ENCODE measurements at regions not wholly inside any gene's neighbourhood (a gene's known extent, or its start where the extent isn't known, plus 50 kb on each side); places are given as distances from the start of the nearest gene placed in this dataset.

GRCh38 chr20:4066551-4066950 lies 51.2 kb upstream of the RNF24 start:
- H3K4me1 ChIP-seq (ENCODE audit: control insufficient read depth, insufficient read depth, low read length), result peaks cover 54% of the 10 kb centered on the region
- H3K27me3 ChIP-seq (ENCODE audit: control insufficient read depth, insufficient read depth, low read length), result no peaks in the 10 kb centered on the region
- H3K4me3 ChIP-seq (ENCODE audit: low read length), result no peak overlapping the region
- no peaks in the 10 kb centered on the region for H3K36me3 ChIP-seq (ENCODE audit: control insufficient read depth, insufficient read depth, low read length)
- no peak overlapping the region for H3K9ac ChIP-seq (ENCODE audit: low read length)
- H3K9me3 ChIP-seq (ENCODE audit: control insufficient read depth, low read length), result no peaks in the 10 kb centered on the region

GRCh38 chr20:4065391-4065844 lies 50.1 kb upstream of the RNF24 start:
- no peak overlapping the region for H3K9ac ChIP-seq (ENCODE audit: low read length)
- H3K9me3 ChIP-seq (ENCODE audit: control insufficient read depth, low read length), result no peaks in the 10 kb centered on the region
- peaks cover 59% of the 10 kb centered on the region for H3K4me1 ChIP-seq (ENCODE audit: control insufficient read depth, insufficient read depth, low read length)
- no peak overlapping the region for H3K4me3 ChIP-seq (ENCODE audit: low read length)
- no peaks in the 10 kb centered on the region for H3K36me3 ChIP-seq (ENCODE audit: control insufficient read depth, insufficient read depth, low read length)
- H3K27me3 ChIP-seq (ENCODE audit: control insufficient read depth, insufficient read depth, low read length), result no peaks in the 10 kb centered on the region

All from mucosa of stomach (tissue), 1 donor.